ENCODE measurements at regions not wholly inside any gene's neighbourhood (a gene's known extent, or its start where the extent isn't known, plus 50 kb on each side); places are given as distances from the start of the nearest gene placed in this dataset.
"Not testable (repeated sequence)": the region's sequence is repeated elsewhere in the genome, so short reads cannot be mapped to it uniquely, and the experiment has no call there.

DNA sequence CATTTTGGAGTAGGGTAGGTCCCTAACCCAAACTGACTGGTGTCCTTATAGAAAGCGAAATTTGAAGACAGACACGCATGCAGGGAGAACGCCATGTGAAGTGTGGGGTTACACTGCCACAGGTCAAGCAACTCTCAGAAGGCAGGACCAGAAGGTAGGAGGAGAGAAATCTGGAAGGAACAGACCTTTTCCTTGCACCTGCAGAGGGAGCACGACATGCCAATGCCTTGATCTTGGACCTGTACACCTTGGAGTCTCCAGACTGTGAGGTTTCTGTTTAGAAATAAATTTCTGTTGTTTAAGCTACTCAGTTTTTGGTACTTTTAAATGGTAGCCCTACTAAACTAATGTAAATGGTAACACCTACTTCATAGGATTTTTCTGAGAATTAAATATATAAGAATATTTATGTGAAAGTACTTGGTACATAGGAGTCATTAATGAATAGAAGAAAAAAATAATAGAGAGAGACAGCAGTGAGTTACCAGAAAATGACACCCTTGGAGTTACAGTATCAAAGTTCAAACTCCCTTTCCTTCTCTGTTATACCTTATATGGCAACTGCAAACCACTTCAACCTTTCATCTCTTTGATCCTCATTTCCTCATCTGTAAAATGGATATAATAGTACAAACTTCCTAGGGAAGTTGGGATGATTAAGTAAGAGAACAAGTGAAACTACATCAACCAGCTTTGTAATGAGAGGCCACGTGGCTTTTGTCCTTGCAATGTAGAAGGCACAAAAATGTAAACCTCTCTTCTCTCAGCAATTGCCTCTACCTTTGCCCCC, 184.9 kb upstream of the PARD3B start:
- no peak for ATAC-seq
- no peak for DNase-seq
- intact Hi-C loops (cut with micrococcal nuclease) = no loop called here

DNA sequence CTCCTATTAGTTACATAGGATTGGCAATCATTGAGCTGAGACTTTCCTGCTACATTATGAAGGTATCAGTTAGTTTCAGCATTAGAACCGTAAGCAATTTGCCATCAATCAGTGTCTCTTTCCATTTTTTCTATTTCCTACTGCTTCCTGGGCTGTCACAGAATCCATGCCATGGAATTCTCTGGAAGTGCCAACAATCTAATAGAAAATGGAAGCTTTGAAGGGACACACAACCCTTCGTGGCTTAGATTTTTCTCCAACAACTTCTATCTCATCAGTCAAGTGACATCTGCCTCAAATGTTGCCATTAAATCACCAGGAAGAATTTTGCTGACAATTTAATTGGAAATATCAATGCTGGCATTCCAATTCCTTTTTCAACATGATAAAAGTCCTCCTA, 183.5 kb upstream of the PARD3B start:
- no peak for DNase-seq
- intact Hi-C loops (cut with micrococcal nuclease) = no loop called here
- ATAC-seq = no peak

DNA sequence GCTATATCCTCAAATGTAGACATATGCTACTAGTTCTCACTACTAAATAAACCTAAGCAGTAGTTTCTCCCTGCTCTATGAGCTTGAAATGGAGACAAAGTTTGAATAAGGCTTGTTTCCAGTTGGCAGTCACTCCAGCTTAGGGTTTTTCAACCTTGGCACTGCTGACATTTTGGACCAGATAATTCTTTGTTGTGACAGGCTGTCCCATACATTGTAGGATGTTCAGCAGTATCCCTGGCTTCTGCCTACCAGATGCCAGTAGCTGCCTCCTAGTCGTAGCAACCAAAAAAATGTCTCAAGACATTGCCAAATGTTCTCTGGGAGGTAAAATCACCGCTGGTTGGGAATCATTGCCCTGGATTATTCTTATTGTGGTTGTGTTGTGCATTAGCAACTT, 182.7 kb upstream of the PARD3B start:
- intact Hi-C loops (cut with micrococcal nuclease) = no loop called here
- ATAC-seq = no peak
- no peak for DNase-seq

DNA sequence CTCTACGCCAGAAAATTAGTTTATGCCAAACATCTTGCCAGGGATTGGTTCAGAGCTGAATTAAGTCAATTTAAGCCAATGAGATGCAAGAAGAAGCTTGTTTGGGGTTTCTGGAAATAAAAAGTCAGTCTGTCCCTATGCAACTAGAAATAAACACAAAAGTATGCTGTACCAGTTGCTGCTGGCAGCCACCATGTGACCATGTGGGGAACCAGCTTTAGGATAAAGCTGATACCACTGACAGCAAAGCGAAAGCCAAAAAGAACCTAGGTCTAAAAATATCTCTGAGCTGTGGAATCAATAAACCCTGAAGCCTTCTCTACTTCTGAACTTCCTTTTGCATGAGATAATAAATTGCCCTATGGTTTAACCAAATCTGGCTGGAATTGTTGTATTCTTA, 181.8 kb upstream of the PARD3B start:
- ATAC-seq (no peak), DNase-seq (no peak)
- intact Hi-C loops (cut with micrococcal nuclease) = no loop called here

DNA sequence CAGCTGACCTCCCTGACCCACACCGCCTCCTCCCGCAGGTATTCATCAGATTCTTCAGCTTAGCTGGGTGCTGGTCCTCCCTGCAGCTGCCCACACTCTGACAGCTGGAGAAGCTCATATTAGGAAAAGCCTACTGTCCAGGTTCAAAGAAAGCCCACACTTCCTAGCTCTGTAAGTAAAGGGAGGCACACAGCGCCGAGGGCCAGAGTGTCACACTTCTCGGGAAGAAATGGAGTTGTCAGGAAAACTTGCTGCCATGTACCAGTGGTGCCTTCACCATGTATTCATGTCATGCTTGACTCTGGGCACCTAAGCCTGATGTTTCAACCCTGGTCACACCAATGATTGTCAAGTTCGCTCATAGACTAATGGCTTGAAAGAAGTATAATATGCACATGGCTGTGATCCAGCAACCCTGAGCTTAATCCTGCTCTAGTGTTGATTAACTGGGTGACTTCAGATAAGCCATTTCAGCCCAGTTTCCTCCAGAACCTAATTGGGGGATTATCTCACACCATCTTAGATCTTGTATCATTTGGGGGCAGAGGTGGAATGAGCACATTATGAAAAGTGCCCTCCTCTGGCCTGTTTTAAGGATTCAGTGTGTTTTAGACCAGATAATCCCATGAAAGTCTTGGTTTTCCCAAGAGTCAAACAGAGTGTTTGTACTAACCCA, 180.3 kb upstream of the PARD3B start:
- intact Hi-C loops (cut with micrococcal nuclease) = no loop called here
- no peak for ATAC-seq
- no peak for DNase-seq

DNA sequence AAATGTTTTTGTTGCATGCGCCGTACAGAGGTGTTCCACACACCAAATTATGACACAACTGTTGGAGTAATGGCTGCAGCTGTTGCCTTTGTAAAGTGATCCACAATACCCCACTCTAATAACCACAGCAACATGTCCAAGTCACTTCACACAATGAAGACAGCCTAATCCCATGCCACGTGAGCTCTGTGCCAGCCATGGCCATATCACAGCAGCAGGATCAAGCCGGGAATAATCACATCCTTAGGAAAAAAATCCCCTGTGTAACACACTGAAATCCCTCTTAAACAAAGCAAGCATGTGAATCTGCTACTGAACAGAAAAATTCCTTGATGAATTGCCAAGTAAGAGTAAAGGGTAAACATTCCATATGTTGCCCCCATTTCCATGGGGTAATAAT, 179.5 kb upstream of the PARD3B start:
- intact Hi-C loops (cut with micrococcal nuclease) = no loop called here
- DNase-seq (no peak), ATAC-seq (no peak)

DNA sequence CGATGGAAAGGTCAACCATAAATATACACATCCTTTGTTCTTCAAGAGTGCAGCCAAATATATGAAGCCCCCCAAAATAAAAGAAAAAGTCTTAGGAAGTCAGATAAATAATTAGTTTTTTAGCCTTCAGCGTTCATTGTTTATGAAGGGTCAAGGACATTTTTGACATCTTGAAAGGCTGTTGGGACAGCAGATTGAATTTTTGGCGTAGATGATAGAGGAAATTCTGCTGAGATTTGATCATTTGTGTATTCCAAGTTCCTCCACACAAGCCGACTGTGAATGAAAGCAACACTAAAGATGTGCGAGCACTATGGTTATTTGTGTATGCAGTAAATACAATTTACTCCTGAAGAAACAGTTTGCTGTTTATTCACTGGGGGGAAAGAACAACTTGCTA, 177.8 kb upstream of the PARD3B start:
- DNase-seq = no peak
- intact Hi-C loops (cut with micrococcal nuclease) = no loop called here
- ATAC-seq = no peak

DNA sequence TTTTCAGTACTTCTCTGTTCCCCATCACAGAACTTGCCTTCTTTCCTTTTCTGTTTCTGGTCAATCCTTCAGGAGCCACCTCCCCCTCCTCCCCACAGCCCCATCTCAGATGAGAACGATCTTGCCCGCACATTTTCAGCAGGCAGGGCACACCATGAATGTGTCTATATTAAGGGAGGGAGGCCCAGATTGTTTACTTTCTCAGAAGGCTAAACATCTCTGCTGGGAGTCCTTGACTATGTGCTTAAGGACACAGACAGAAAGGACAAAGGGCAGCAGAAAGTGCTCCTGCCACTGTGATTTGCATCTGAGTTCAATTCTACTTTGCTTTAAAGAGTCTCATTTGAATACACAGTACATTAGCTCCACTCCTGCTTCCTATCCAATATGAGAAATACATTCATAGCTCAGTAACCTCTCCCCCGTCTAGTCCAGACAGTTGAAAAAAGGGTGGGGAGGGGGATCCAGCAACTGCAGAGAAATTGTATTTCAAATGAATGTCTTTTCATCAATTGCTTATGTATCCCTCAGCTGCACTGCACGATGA, 175.0 kb upstream of the PARD3B start:
- intact Hi-C loops (cut with micrococcal nuclease) = no loop called here
- ATAC-seq (no peak), DNase-seq (no peak)

DNA sequence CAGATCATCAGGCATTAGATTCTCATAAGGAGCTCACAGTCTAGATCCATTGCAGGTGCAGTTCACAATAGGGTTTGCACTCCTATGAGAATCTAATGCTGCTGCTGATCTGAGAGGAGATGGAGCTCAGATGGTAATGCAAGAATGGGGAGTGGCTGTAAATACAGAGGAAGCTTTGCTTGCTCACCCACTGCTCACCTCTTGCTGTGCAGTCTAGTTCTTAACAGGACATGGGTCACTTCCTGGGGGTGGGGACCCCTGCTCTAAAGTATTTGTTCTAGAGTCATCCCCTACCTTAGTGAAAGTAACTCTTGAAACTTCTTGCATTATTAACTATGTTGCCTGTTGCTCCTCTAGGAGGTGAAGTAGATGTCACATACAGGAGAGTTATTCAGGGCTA, 171.3 kb upstream of the PARD3B start:
- ATAC-seq = no peak
- intact Hi-C loops (cut with micrococcal nuclease) = no loop called here

DNA sequence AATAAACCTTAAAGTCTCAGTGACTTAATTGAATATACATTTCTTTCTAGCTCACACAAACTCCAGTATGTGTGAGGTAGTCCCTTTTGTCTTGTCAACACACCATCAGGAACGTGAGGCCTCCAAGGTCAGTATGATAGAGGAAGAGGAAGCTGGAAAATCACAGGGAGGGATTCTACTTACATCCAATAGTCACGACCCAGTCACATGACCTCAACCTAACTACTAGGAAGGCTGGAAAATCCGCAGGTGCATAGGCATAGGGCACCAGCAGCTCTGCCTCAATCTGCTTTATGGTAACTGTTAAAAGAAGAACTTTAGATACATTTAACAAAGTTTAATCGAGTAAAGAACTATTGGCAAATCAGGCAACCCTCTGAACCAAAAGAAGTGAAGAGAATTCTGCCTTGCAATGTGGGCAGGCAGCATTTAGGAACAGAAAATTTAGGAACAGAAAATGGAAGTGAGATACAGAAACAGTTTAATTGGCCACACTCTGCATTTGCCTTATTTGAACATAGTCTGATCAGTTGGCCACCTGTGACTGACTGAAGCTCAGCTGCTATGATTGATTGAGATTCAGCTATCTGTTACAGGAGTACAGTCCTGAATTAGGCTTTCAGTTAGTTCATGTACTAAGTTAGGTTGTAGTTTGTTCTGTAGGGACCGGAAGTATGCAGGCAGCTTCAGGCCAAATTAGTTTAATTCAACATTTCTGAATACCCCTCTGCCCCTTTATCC, 165.0 kb upstream of the PARD3B start:
- intact Hi-C loops (cut with micrococcal nuclease) = no loop called here
- no peak for ATAC-seq
- DNase-seq = no peak

More for the DNA sequence above, 171.3 kb upstream of the PARD3B start:
- no peak for DNase-seq

DNA sequence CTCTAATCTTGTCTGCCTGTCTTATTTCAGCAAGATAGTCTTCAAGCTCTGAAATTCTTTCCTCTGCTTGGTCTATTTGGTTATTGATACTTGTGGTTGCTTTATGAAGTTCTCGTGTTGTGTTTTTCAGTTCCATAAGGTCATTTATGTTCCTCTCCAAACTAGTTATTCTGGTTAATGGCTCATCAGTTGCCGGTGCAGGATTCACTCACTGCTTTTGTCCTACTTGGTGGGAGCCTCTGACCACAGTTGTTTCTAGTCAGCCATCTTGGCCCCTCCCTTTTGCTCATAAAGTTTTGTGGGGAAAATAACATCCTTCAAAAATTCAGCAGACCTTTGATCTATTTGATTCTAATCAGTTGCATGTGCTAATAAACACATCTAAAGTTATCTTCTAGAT, 158.6 kb upstream of the PARD3B start:
- ATAC-seq (no peak), DNase-seq (no peak)
- intact Hi-C loops (cut with micrococcal nuclease) = no loop called here

DNA sequence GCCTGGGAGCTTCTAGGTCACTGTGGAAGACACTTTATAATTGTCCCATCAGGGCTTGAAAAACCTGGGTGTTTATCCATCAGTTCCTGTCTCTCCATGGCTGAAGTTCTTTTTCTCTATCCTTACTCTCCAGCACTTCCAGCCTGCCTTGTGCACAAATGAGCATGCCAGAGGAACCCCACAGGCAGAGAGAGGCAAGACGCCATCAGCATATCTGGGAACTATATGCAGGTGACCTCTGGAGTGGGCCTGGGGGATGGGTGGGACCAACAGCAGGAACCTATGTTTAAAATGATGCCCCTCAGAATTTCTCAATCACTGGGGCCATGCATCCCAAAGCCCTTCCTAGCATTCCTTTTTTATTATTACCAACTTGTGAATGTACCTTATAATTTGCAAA, 156.2 kb upstream of the PARD3B start:
- intact Hi-C loops (cut with micrococcal nuclease) = no loop called here
- ATAC-seq (no peak), DNase-seq (no peak)

DNA sequence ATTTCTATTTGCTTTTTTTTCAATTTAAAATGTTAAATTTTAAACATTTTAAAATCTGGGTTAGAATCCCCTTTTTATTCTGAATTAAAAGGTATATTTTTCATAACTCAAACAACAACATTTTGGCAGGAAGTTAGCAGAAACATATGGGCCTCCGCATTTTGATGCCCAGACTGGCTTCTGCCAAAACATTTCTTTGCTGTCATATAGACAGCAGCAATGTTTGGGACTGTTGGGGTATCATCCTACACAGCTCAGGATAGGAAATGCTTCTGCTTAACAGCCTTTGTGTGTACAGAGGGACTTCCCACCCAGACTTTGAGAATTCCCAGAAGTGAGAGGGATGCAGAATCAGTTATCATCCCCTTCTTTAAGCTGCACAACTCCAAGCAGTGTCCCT, 155.4 kb upstream of the PARD3B start:
- DNase-seq (no peak), ATAC-seq (no peak)
- intact Hi-C loops (cut with micrococcal nuclease) = no loop called here

DNA sequence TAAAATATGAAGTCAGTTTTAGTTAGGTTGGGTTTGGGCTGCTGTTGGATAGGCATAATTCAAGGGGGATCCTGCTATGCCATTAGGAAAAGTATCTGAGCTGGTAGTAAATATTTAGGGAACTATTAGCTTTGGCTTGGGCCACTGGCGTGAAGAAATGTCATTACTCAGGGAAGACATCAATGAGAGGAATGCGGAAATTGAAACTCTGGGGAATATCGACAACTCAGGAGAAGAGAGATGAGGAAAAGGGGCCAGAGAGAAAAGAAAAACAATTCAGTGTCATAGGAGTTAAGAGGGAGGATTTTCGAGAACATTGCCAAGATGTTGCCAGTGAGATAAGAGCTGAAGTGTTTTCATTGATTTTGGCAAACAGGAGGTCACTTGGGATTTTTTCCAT, 149.7 kb upstream of the PARD3B start:
- DNase-seq = no peak
- no peak for ATAC-seq
- intact Hi-C loops (cut with micrococcal nuclease) = no loop called here

DNA sequence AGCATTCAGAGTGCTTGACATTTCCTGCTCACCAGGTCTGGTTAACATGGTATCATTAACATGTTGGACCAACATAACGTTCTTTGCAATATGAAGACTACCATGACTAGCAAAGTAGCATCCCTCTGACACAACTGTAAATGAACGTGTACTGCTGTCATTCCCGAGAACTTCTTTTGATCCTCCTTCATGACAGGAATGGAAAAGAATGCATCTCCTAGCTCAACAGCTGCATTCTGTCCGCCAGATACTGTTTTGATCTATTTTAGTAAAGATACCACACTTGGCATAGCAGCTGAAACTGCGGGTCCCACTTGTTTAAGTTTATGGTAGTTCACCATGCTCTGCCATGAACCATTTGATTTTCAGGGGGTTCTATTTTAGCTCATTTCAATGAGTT, 144.2 kb upstream of the PARD3B start:
- DNase-seq = no peak
- intact Hi-C loops (cut with micrococcal nuclease) = no loop called here
- no peak for ATAC-seq

DNA sequence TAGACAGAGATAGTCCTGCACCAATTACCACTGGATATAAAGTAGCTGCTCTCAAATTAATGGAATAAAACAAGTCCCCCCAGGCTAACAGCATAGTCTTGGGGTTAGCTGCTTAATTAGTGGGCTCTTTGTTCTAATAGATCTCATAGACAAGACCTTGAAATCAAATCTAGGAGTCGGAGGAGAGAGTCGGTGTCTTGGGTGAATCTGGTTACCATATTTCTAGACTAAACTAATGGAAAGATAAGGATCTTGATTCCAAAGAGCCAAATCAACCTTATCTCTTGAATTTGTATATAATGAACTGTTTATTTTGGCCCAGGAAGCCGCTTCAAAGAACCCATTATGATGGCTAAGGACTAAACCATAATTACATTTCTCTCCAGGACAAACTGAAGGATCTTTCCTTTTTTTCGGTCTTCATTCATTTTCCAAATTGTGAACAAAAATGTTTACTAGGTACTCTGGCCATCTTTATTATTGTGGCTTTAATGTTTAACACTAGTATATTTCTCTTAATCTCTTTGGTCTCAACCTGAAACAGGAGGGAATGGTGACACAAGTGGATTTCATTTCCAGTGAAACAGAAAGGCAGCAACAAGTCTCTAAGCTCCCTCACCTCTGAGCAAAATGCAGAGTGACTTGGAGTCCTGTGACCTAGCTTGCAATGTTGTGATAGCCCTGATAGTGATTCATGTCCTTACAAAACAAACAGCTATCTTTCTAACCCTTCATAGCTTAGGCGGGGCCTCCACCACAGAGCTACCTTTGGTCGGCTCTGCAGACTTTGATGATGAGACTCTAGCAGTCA, 137.9 kb upstream of the PARD3B start:
- ATAC-seq = no peak
- DNase-seq = no peak
- intact Hi-C loops (cut with micrococcal nuclease) = no loop called here

DNA sequence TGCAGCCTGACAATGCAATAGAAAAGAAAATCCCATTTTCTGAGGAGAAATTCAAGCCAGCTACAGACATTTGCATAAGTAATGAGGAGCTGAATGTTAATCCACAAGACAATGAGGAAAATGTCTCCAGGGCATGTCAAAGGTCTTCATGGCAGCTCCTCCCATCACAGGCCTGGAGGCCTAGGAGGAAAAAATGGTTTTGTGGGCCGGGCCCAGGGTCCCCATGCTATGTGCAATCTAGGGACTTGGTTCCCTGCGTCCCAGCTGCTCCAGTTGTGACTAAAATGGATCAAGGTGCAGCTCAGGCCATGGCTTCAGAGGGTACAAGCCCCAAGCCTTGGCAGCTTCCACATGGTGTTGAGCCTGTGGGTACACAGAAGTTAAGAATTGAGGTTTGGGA, 132.5 kb upstream of the PARD3B start:
- intact Hi-C loops (cut with micrococcal nuclease) = not testable (repeated sequence)

DNA sequence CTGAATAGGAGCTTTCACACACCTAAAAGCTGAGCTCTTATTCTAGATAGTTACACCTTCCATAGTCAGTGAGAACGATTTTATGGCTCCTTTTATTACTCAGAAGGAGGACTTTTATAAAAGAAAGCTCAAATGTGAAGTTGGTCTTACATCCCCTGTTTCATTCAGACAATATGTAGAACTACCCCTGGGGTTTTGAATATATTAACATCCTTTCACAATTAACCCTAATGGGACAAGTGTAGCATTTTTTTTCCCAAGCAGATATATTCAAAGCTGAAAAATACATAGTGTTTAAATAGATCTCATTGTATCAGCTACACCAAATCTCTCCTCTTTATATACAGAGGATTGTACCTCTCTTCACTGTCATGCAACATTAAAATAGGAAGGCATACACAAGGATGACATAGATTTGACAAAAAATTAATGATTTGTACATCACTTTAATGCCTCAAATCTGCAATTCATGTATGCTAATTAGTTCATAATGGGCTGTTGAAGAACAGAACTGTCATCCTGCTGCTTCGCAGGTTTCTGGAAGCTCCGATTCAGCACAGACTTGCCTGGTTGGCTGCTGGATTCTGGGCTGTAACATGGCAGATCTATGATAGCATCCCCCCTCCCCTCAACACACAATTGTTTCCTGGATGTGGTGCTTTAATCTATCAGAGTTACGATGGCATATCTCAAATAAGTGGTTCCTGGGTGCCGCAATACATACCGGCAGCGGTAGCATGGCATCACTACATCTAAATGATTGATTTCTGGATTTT, 129.7 kb upstream of the PARD3B start:
- intact Hi-C loops (cut with micrococcal nuclease) = no loop called here
- ATAC-seq = no peak
- DNase-seq = no peak

More for the DNA sequence above, 132.5 kb upstream of the PARD3B start:
- not testable (repeated sequence) for ATAC-seq, DNase-seq

DNA sequence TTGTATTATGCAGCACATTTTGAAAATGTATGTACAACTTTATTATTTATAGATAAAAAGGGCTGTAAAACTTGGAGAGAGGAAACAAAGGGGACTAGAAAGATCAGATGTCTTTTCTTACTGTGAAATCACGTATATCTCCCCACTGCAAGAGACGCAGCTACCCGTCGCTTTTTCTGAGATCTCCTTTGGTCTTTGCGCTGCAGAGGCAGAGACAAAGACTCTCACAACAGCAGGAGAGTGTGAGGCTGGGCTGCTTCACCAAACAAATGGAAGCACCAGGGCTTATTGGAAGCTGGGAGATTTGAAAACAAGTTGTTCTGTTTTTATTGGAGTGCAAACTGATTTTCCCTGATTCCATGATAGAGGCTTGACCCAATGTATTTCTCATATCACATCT, 129.0 kb upstream of the PARD3B start:
- intact Hi-C loops (cut with micrococcal nuclease) = no loop called here
- no peak for ATAC-seq

More for the DNA sequence above, 129.0 kb upstream of the PARD3B start:
- DNase-seq = no peak

Data from left ventricle myocardium superior (tissue), 1 donor.